HepG2 (cell line): ENCODE measurements at regions not wholly inside any gene's neighbourhood (a gene's known extent, or its start where the extent isn't known, plus 50 kb on each side); places are given as distances from the start of the nearest gene placed in this dataset.

Source experiments
- ATAC-seq: fragments of 200-7000 bp; cut with Tn5 transposase; 3 replicates; pipeline ENCODE4 v1.9.1; 2020; ENCODE audit warnings: mild to moderate bottlenecking, moderate library complexity
- BruUV-seq: library from RNA; stranded (reverse); fragments of 400-500 nt; replicated peaks from 2 replicates; lab custom pipeline; 2021; lab: Mats Ljungman, UMichigan
- CTCF ChIA-PET: fragments of 300-600 bp; formaldehyde crosslinking; extraction: SDS; loops from one replicate; lab custom pipeline; 2021; ENCODE audit warnings: low total read pairs, inconsistent platforms, low intra/inter-chr PET ratio; lab: Yijun Ruan, JAX
- POLR2A ChIA-PET: fragments of 350-600 bp; sonication (Branson Sonifier 250); formaldehyde crosslinking; loops from one replicate; lab custom pipeline; 2020; ENCODE audit warnings: antibody characterized with exemption, inconsistent platforms; lab: Yijun Ruan, JAX
- DNase-seq: peaks from one replicate; pipeline ENCODE4 v3.0.0-alpha.2; 2015; ENCODE audit warnings: low spot score
- FAIRE-seq: peaks from 3 replicates; lab custom pipeline; 2011; peaks lifted over from hg19 to GRCh38; lab: Jason Lieb, UNC
- H2AFZ ChIP-seq: one replicate; pipeline ENCODE4 v1.6.1; 2011; ENCODE audit warnings: low read length, inconsistent platforms
- H3K27ac ChIP-seq: fragments of 300-600 bp; 3 replicates; pipeline ENCODE4 v1.8.0; 2011; ENCODE audit warnings: mixed run types, mild to moderate bottlenecking, mixed read lengths, low read length, inconsistent platforms; ENCODE audit not compliant: insufficient read depth; ENCODE audit errors: extremely low read length
- H3K27me3 ChIP-seq, 2 experiments: fragments of 200-600 bp in 1 of 2; 2 replicates in 1 of 2; 3 replicates in 1 of 2; pipeline versions ENCODE4 v1.6.0 to v1.8.0; 2011; ENCODE audit warnings: low read length in 2 of 2, mild to moderate bottlenecking in 2 of 2, moderate library complexity in 2 of 2, inconsistent platforms in 1 of 2; ENCODE audit not compliant: insufficient read depth in 2 of 2, control insufficient read depth in 1 of 2
- H3K36me3 ChIP-seq, 2 experiments: fragments of 200-600 bp in 1 of 2; replicated peaks in 1 of 2; 2 replicates in 1 of 2; 3 replicates in 1 of 2; pipeline versions ENCODE4 v1.5.1 to v1.8.0; 2011; ENCODE audit warnings: low read length in 2 of 2, inconsistent platforms in 1 of 2; ENCODE audit not compliant: insufficient read depth in 2 of 2, control insufficient read depth in 1 of 2
- H3K4me1 ChIP-seq: 2 replicates; pipeline ENCODE4 v1.5.1; 2012; ENCODE audit warnings: low read length, inconsistent platforms; ENCODE audit not compliant: insufficient read depth
- H3K4me2 ChIP-seq: 2 replicates; pipeline ENCODE4 v1.6.0; 2011; ENCODE audit warnings: low read depth, low read length, inconsistent platforms
- H3K4me3 ChIP-seq, 3 experiments: fragments of 200-600 bp in 1 of 3; sonication (generic), shearing (Covaris generic) in 1 of 3; replicated peaks in 1 of 3; 2 replicates each; pipeline ENCODE4 v1.5.1; 2011 to 2016; ENCODE audit warnings: low read length in 3 of 3, inconsistent platforms in 2 of 3, low read depth in 2 of 3, mild to moderate bottlenecking in 2 of 3, control low read depth in 1 of 3, mixed read lengths in 1 of 3; ENCODE audit not compliant: insufficient read depth in 1 of 3
- H3K79me2 ChIP-seq: one replicate; pipeline ENCODE4 v1.6.1; 2011; ENCODE audit warnings: low read length, inconsistent platforms; ENCODE audit not compliant: insufficient read depth
- H3K9ac ChIP-seq: 2 replicates; pipeline ENCODE4 v1.6.0; 2011; ENCODE audit warnings: mild to moderate bottlenecking, low read depth, low read length, inconsistent platforms; ENCODE audit not compliant: insufficient read depth
- H3K9me3 ChIP-seq: 2 replicates; pipeline ENCODE4 v1.5.1; 2012; ENCODE audit warnings: mild to moderate bottlenecking, low read length
- H4K20me1 ChIP-seq: 2 replicates; pipeline ENCODE4 v1.6.0; 2011; ENCODE audit warnings: inconsistent platforms, mild to moderate bottlenecking, low read length, moderate library complexity; ENCODE audit not compliant: insufficient read depth
- BCL6 ChIP-seq: IDR thresholded peaks from 2 replicates; pipeline ENCODE4 v1.6.1; 2016; ENCODE audit warnings: missing genetic modification reagents, missing compliant biosample characterization
- CENPT ChIP-seq: sonication (generic); formaldehyde crosslinking; IDR thresholded peaks from 2 replicates; pipeline ENCODE4 v1.8.0; 2022; ENCODE audit warnings: low read depth, mild to moderate bottlenecking, moderate library complexity, missing genetic modification reagents
- CERS6 ChIP-seq: sonication (generic); formaldehyde crosslinking; IDR thresholded peaks from 2 replicates; pipeline ENCODE4 v1.5.0; 2020; ENCODE audit warnings: missing genetic modification reagents
- FOXA3 ChIP-seq: IDR thresholded peaks from 2 replicates; pipeline ENCODE4 v1.6.1; 2016; ENCODE audit warnings: missing genetic modification reagents, missing compliant biosample characterization
- FUBP1 ChIP-seq: sonication (generic); formaldehyde crosslinking; IDR thresholded peaks from 2 replicates; pipeline ENCODE4 v1.5.1; 2020; ENCODE audit warnings: missing genetic modification reagents, mild to moderate bottlenecking, borderline replicate concordance
- GATA4 ChIP-seq: sonication (generic); IDR thresholded peaks from 2 replicates; pipeline ENCODE4 v1.6.1; 2016; ENCODE audit warnings: antibody characterized with exemption, low read depth, borderline replicate concordance
- LCORL ChIP-seq, 2 experiments: fragments of 450-650 bp in 1 of 2; sonication (generic) in 1 of 2; formaldehyde crosslinking in 1 of 2; IDR thresholded peaks; 2 replicates each; pipeline versions ENCODE4 v1.5.0 to v1.6.1; 2017 to 2020; ENCODE audit warnings: antibody characterized with exemption in 1 of 2, missing genetic modification reagents in 1 of 2
- SALL2 ChIP-seq: sonication (generic); formaldehyde crosslinking; IDR thresholded peaks from 2 replicates; pipeline ENCODE4 v1.8.1; 2023; ENCODE audit warnings: mild to moderate bottlenecking, missing genetic modification reagents, inconsistent platforms
- TCF7 ChIP-seq: sonication (generic); IDR thresholded peaks from 2 replicates; pipeline ENCODE4 v1.6.1; 2016; ENCODE audit warnings: antibody characterized with exemption, low read depth
- ZBTB4 ChIP-seq: sonication (generic); formaldehyde crosslinking; IDR thresholded peaks from 2 replicates; pipeline ENCODE4 v1.4.0; 2020; ENCODE audit warnings: missing genetic modification reagents, mild to moderate bottlenecking, borderline replicate concordance
- ZNF382 ChIP-seq: sonication (generic); formaldehyde crosslinking; IDR thresholded peaks from 2 replicates; pipeline ENCODE4 v1.5.0; 2020; ENCODE audit warnings: missing genetic modification reagents, mild to moderate bottlenecking, borderline replicate concordance
- ZNF552 ChIP-seq: sonication (generic); formaldehyde crosslinking; IDR thresholded peaks from 2 replicates; pipeline ENCODE4 v1.9.0; 2022; ENCODE audit warnings: missing genetic modification reagents, mild to moderate bottlenecking, borderline replicate concordance
- ZNF703 ChIP-seq: sonication (generic); formaldehyde crosslinking; IDR thresholded peaks from 2 replicates; pipeline ENCODE4 v1.5.1; 2020; ENCODE audit warnings: missing genetic modification reagents, mild to moderate bottlenecking, moderate library complexity, borderline replicate concordance
- WGBS: methylation state at CpG from one replicate; pipeline ENCODE4 v1.1.6; 2017; ENCODE audit warnings: low lambda C conversion rate; 5-methylcytosine and 5-hydroxymethylcytosine counted together
- in situ Hi-C: cut with HindIII; loops from 2 replicates; pipeline ENCODE4 v1.10.0; 2017; ENCODE audit warnings: low pct_unique_long_range_greater_than_20kb; ENCODE audit not compliant: extremely low pct_ligation_motif_present
- intact Hi-C: fragments of 100-400 bp; cut with micrococcal nuclease; formaldehyde crosslinking; loops from one replicate; pipeline ENCODE4 v1.10.0; 2022; ENCODE audit not compliant: unreplicated experiment

GRCh38 chr2:107418708-107419107 is 408.0 kb upstream of the RGPD4 start:
- Histone ChIP-seq H3K9ac (no peak overlapping the region), H3K79me2 (no peaks in the 10 kb centered on the region), H3K27me3 (no peaks in the 10 kb centered on the region), H3K4me3 (no peak overlapping the region), H3K27ac (no peak overlapping the region), H3K36me3 (no peaks in the 10 kb centered on the region), H3K4me2 (no peak overlapping the region), H4K20me1 (no peaks in the 10 kb centered on the region), H3K9me3 (no peaks in the 10 kb centered on the region), H3K4me1 (no peaks in the 10 kb centered on the region), H2AFZ (no peak overlapping the region)
- FAIRE-seq (no peak), DNase-seq (no peak), ATAC-seq (no peak)
- in situ Hi-C loops, result no loop called here
- CTCF ChIA-PET, result no interaction called here
- 3% methylated on average over 3 of the region's 3 CpGs for WGBS
- TF ChIP-seq FOXA3 (CRISPR knock-in tag), result no peak
- TF ChIP-seq ZNF382 (CRISPR knock-in tag), result no peak
- no peak for TF ChIP-seq CENPT (CRISPR knock-in tag)
- no peak for TF ChIP-seq LCORL (IDR thresholded peaks at IDR 0.05)
- no peak for TF ChIP-seq LCORL (CRISPR knock-in tag; IDR thresholded peaks at IDR 0.05)
- POLR2A ChIA-PET, result no interaction called here
- intact Hi-C loops, result no loop called here
- no TSS peak for BruUV-seq

GRCh38 chr2:107419191-107419590 is 407.5 kb upstream of the RGPD4 start:
- no peaks in the 10 kb centered on the region for H3K27me3 ChIP-seq
- DNase-seq, result no peak
- no peaks in the 10 kb centered on the region for H3K4me1 ChIP-seq
- H3K36me3 ChIP-seq, result no peaks in the 10 kb centered on the region
- H3K4me2 ChIP-seq, result no peak overlapping the region
- no peak overlapping the region for H3K27ac ChIP-seq
- in situ Hi-C loops, result no loop called here
- WGBS, result 0% methylated on average over 1 of the region's 1 CpG
- ChIA-PET CTCF (no interaction called here), POLR2A (no interaction called here)
- no peak overlapping the region for H2AFZ ChIP-seq
- no peak for FAIRE-seq
- no peak overlapping the region for H3K9ac ChIP-seq
- H3K4me3 ChIP-seq, result no peak overlapping the region
- no peak for ATAC-seq
- no peaks in the 10 kb centered on the region for H3K79me2 ChIP-seq
- BruUV-seq, result no TSS peak
- intact Hi-C loops, result no loop called here
- H4K20me1 ChIP-seq, result no peaks in the 10 kb centered on the region
- no peak for TF ChIP-seq ZNF703 (CRISPR knock-in tag)
- TF ChIP-seq FUBP1 (CRISPR knock-in tag), result no peak
- TF ChIP-seq GATA4, result no peak
- TF ChIP-seq TCF7, result no peak
- TF ChIP-seq ZBTB4, result no peak
- TF ChIP-seq BCL6 (CRISPR knock-in tag), result no peak
- no peak for TF ChIP-seq SALL2 (CRISPR knock-in tag)
- no peak for TF ChIP-seq CERS6 (CRISPR knock-in tag)
- no peak for TF ChIP-seq ZNF552 (CRISPR knock-in tag)
- H3K9me3 ChIP-seq, result no peaks in the 10 kb centered on the region
